ENCODE measurements at regions not wholly inside any gene's neighbourhood (a gene's known extent, or its start where the extent isn't known, plus 50 kb on each side); places are given as distances from the start of the nearest gene placed in this dataset.

DNA sequence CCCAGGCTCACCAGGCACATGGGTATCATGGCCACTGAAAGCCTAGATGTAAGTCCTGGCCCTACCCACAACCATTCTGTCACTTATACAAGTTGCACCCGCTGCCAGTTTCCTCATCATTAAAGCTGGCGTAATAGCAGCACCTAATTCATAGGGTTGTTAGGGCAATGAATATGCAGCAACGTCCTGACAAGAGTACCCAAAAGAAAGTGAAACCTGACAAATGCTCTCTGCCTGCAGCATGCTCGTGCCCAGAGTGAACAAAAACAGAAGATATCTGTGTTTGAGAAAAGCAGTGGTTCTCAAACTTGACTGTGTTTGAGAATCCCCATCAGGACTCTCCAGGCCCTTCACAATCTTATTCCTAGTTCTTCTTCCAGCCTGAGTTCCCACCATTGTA, 632.4 kb downstream of the SEMA5A start:
- Histone ChIP-seq H3K4me1 (ENCODE audit: low read depth, poor library complexity, severe bottlenecking) (no peaks in the 10 kb centered on the region), H3K4me2 (no peak overlapping the region), H3K9ac (no peak overlapping the region), H3K4me3 (IDR thresholded peaks at IDR 0.05; ENCODE audit: insufficient read depth, low read depth, low read length) (no peak overlapping the region), H2AFZ (ENCODE audit: low read depth) (no peak overlapping the region), H3K27me3 (ENCODE audit: insufficient read depth, low read depth) (no peaks in the 10 kb centered on the region), H4K20me1 (ENCODE audit: insufficient read depth) (no peaks in the 10 kb centered on the region), H3K36me3 (ENCODE audit: insufficient read depth) (no peaks in the 10 kb centered on the region), H3K27ac (no peak overlapping the region), H3K79me2 (ENCODE audit: insufficient read depth, low read depth) (no peaks in the 10 kb centered on the region)
- TF ChIP-seq, protein P1, sequence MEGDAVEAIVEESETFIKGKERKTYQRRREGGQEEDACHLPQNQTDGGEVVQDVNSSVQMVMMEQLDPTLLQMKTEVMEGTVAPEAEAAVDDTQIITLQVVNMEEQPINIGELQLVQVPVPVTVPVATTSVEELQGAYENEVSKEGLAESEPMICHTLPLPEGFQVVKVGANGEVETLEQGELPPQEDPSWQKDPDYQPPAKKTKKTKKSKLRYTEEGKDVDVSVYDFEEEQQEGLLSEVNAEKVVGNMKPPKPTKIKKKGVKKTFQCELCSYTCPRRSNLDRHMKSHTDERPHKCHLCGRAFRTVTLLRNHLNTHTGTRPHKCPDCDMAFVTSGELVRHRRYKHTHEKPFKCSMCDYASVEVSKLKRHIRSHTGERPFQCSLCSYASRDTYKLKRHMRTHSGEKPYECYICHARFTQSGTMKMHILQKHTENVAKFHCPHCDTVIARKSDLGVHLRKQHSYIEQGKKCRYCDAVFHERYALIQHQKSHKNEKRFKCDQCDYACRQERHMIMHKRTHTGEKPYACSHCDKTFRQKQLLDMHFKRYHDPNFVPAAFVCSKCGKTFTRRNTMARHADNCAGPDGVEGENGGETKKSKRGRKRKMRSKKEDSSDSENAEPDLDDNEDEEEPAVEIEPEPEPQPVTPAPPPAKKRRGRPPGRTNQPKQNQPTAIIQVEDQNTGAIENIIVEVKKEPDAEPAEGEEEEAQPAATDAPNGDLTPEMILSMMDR (conservative IDR thresholded peaks at IDR 0.05; ENCODE audit: low read depth, low read length) = no peak

DNA sequence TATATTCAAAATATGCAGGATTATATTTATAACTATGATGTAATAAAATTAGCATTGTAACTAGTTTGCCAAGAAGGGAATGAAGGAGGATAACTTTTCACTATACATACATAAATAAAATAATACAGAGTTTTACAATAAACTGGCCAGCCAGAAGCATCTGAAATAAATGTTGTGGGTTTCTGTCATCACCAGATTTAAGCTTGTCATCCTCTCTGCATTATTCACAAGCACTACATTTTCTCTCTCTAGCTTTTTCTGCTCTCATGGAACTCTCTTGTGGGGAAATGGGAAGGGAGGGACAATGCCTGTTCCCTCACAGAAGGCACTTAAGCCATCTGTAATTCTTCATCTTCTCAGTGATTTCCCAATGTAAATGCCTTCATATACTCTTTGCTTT, 626.8 kb downstream of the SEMA5A start:
- TF ChIP-seq, protein P1 (conservative IDR thresholded peaks at IDR 0.05; ENCODE audit: low read depth, low read length) = no peak
- Histone ChIP-seq H4K20me1 (ENCODE audit: insufficient read depth) (no peaks in the 10 kb centered on the region), H3K36me3 (ENCODE audit: insufficient read depth) (no peaks in the 10 kb centered on the region), H3K4me3 (IDR thresholded peaks at IDR 0.05; ENCODE audit: insufficient read depth, low read depth, low read length) (no peak overlapping the region), H3K27ac (no peak overlapping the region), H2AFZ (ENCODE audit: low read depth) (no peak overlapping the region), H3K79me2 (ENCODE audit: insufficient read depth, low read depth) (no peaks in the 10 kb centered on the region), H3K27me3 (ENCODE audit: insufficient read depth, low read depth) (no peaks in the 10 kb centered on the region), H3K9ac (no peak overlapping the region), H3K4me2 (no peak overlapping the region), H3K4me1 (ENCODE audit: low read depth, poor library complexity, severe bottlenecking) (no peaks in the 10 kb centered on the region)

DNA sequence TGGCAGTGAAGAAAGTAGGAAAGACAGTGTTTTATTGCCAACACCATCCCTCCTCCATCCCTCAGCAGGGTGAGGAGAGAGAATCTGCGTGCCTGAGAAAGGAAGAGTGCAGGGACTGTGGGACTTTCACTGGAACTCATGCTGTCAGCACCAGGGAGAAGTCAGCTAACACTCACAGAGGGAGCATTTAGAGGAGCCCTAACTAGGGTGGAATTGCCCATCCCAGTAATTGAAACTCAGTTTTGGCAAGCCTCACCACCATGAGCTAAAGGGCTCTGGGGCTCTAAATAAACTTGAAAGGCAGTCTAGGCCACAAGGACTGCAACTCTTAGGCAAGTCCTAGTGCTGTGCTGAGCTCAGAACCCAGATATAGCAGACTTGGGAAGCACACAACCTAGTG, 622.3 kb downstream of the SEMA5A start:
- Histone ChIP-seq H3K9ac (no peak overlapping the region), H3K4me2 (no peak overlapping the region), H3K79me2 (ENCODE audit: insufficient read depth, low read depth) (no peaks in the 10 kb centered on the region), H3K27ac (no peak overlapping the region), H3K36me3 (ENCODE audit: insufficient read depth) (no peaks in the 10 kb centered on the region), H4K20me1 (ENCODE audit: insufficient read depth) (no peaks in the 10 kb centered on the region), H3K4me1 (ENCODE audit: low read depth, poor library complexity, severe bottlenecking) (no peaks in the 10 kb centered on the region), H3K27me3 (ENCODE audit: insufficient read depth, low read depth) (no peaks in the 10 kb centered on the region), H3K4me3 (IDR thresholded peaks at IDR 0.05; ENCODE audit: insufficient read depth, low read depth, low read length) (no peak overlapping the region), H2AFZ (ENCODE audit: low read depth) (no peak overlapping the region)
- TF ChIP-seq, protein P1 (conservative IDR thresholded peaks at IDR 0.05; ENCODE audit: low read depth, low read length) = no peak

DNA sequence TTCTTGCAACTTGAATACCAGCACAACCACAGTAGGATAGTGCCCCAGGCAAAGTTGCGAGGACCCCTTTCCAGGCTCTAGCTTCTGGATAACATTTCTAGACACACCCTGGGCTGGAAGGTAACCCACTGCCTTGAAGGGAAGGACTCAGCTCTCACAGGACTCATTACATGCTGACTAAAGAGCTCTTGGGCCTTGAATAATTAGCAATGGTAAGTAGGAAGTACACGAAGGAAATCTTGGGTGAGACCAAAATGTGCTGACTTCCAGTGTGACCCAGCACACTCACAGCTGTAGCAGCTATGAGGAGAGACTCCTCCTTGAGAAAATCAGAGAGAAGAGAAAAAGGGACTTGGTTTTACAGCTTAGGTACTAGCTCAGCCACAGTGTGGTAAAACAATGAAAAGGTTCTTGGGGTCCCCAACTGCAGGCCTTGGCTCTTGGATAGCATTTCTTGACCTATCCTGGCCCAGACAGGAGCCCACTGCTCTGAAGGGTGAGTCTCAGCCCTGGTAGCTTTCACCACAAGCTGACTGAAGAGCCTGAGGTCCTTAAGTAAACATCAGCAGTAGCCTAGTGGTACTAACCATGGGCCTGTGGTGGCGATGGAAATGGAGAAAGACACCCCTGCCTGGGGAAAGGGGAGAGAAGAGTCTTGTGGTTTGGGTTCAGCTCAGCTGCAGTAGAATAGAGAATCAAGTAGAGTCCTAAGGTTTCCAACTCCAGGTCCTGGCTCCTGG, 621.7 kb downstream of the SEMA5A start:
- Histone ChIP-seq H3K36me3 (ENCODE audit: insufficient read depth) (no peaks in the 10 kb centered on the region), H3K27me3 (ENCODE audit: insufficient read depth, low read depth) (no peaks in the 10 kb centered on the region), H4K20me1 (ENCODE audit: insufficient read depth) (no peaks in the 10 kb centered on the region), H3K9ac (no peak overlapping the region), H3K4me1 (ENCODE audit: low read depth, poor library complexity, severe bottlenecking) (no peaks in the 10 kb centered on the region), H3K4me2 (no peak overlapping the region), H2AFZ (ENCODE audit: low read depth) (no peak overlapping the region), H3K4me3 (IDR thresholded peaks at IDR 0.05; ENCODE audit: insufficient read depth, low read depth, low read length) (no peak overlapping the region), H3K79me2 (ENCODE audit: insufficient read depth, low read depth) (no peaks in the 10 kb centered on the region), H3K27ac (no peak overlapping the region)
- TF ChIP-seq, protein P1 (conservative IDR thresholded peaks at IDR 0.05; ENCODE audit: low read depth, low read length) = no peak

Measured in KMS-11 (cell line).